Breast epithelium (tissue), 3 donors: ENCODE measurements at regions not wholly inside any gene's neighbourhood (a gene's known extent, or its start where the extent isn't known, plus 50 kb on each side); places are given as distances from the start of the nearest gene placed in this dataset.

Experiments
- CTCF ChIP-seq, 3 donors: fragments of 450-650 bp; IDR thresholded peaks; one replicate each; pipeline ENCODE4 v1.5.1; 2016 to 2017; ENCODE audit warnings: antibody characterized with exemption in 3 of 3, mild to moderate bottlenecking in 3 of 3, moderate library complexity in 3 of 3
- POLR2A ChIP-seq: fragments of 450-650 bp; IDR thresholded peaks from one replicate; pipeline ENCODE4 v1.6.1; 2016; ENCODE audit warnings: antibody characterized with exemption, mild to moderate bottlenecking, moderate library complexity
- POLR2AphosphoS5 ChIP-seq, 3 donors: sonication (generic); formaldehyde crosslinking; IDR thresholded peaks; one replicate each; pipeline ENCODE4 v1.6.1; 2017; ENCODE audit warnings: antibody characterized with exemption in 3 of 3

DNA sequence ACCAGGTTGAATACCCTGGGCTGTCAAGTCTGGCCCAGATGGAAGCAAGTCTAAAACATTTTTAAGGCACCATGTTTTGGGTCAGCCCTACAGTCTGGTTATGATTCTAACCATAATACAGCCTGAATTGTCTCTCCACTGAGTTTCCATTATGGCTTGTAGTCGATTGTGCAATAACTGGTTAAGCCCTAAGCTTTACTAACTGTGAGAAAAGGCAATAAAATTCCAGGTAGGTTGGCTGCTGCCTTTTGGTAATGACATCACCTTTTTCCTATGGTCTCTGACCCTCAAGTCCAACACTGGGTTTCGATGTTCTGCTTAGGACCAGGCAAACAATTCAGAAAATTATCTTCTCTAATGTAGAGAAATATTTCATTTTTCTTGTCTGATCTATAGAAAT is 243.3 kb downstream of the ACTL7B start:
- no peak for TF ChIP-seq CTCF (IDR thresholded peaks at IDR 0.05)
- no peak for TF ChIP-seq POLR2A
- no peak for TF ChIP-seq POLR2AphosphoS5 (IDR thresholded peaks at IDR 0.05)
